ENCODE measurements at regions not wholly inside any gene's neighbourhood (a gene's known extent, or its start where the extent isn't known, plus 50 kb on each side); places are given as distances from the start of the nearest gene placed in this dataset.

DNA sequence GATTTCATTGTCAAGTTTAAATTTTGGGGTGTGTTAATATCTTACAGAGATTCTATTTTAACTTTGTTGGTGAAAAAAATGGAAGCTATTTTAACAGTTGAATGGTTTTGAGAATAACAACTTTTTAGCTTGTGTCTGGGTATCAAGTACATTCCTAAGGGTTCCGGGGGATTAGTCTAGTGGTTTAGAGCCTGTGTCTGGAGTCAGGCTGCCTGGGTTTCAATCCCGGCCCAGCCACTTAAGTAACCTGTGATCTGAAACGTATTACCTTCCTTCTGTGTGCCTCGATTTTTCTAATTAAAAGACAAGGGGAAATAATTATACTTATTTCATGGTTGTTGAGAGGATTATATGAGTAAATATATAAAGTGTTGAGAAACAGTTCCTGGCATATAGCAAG, 288.6 kb upstream of the NR3C2 start:
- TF ChIP-seq, protein P1, sequence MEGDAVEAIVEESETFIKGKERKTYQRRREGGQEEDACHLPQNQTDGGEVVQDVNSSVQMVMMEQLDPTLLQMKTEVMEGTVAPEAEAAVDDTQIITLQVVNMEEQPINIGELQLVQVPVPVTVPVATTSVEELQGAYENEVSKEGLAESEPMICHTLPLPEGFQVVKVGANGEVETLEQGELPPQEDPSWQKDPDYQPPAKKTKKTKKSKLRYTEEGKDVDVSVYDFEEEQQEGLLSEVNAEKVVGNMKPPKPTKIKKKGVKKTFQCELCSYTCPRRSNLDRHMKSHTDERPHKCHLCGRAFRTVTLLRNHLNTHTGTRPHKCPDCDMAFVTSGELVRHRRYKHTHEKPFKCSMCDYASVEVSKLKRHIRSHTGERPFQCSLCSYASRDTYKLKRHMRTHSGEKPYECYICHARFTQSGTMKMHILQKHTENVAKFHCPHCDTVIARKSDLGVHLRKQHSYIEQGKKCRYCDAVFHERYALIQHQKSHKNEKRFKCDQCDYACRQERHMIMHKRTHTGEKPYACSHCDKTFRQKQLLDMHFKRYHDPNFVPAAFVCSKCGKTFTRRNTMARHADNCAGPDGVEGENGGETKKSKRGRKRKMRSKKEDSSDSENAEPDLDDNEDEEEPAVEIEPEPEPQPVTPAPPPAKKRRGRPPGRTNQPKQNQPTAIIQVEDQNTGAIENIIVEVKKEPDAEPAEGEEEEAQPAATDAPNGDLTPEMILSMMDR (CRISPR knock-in tag; IDR thresholded peaks at IDR 0.05), result no peak
- TF ChIP-seq CBX5 (CRISPR knock-in tag; IDR thresholded peaks at IDR 0.05; ENCODE audit: borderline replicate concordance) (no peak), STAG1 (CRISPR knock-in tag; IDR thresholded peaks at IDR 0.05) (no peak)

Measured in HepG2 (cell line).